Hematopoietic multipotent progenitor cell (in vitro differentiated cells): ENCODE measurements at regions not wholly inside any gene's neighbourhood (a gene's known extent, or its start where the extent isn't known, plus 50 kb on each side); places are given as distances from the start of the nearest gene placed in this dataset.

Experiments used
- DNase-seq, 3 donors: peaks; one replicate each; pipeline ENCODE4 v3.0.0-alpha.2; 2011 to 2015; ENCODE audit warnings: low read depth in 2 of 3, low spot score in 2 of 3

GRCh38 chr7:94261067-94261466 lies 133.6 kb upstream of the COL1A2 start:
- peak in 1 of 3 donors; percentile 46 for DNase-seq

- no peak for DNase-seq
These were observed 129.9 kb upstream of the COL1A2 start for GRCh38 chr7:94264756-94265155.

GRCh38 chr7:94265456-94265855 lies 129.2 kb upstream of the COL1A2 start:
- DNase-seq: no peak

GRCh38 chr7:94266238-94266644 lies 128.5 kb upstream of the COL1A2 start:
- DNase-seq: no peak

- no peak for DNase-seq
These were observed 123.9 kb upstream of the COL1A2 start for GRCh38 chr7:94270772-94271171.

GRCh38 chr7:94272821-94273583 lies 121.7 kb upstream of the COL1A2 start:
- DNase-seq: no peak

- DNase-seq: no peak
These were observed 119.9 kb upstream of the COL1A2 start for GRCh38 chr7:94274828-94275227.

- no peak for DNase-seq
These were observed 118.7 kb upstream of the COL1A2 start for GRCh38 chr7:94276027-94276426.

- peak in 2 of 3 donors; percentile 35 to 60 for DNase-seq
These were observed 117.9 kb upstream of the COL1A2 start for GRCh38 chr7:94276795-94277194.

- DNase-seq: no peak
These were observed 117.5 kb upstream of the COL1A2 start for GRCh38 chr7:94277236-94277635.

GRCh38 chr7:94280851-94281250 lies 113.8 kb upstream of the COL1A2 start:
- no peak for DNase-seq

- DNase-seq: no peak
These were observed 110.6 kb upstream of the COL1A2 start for GRCh38 chr7:94284104-94284503.

GRCh38 chr7:94286111-94286510 lies 108.6 kb upstream of the COL1A2 start:
- DNase-seq: no peak

- DNase-seq: no peak
These were observed 106.6 kb upstream of the COL1A2 start for GRCh38 chr7:94288096-94288495.

GRCh38 chr7:94289071-94289470 lies 105.6 kb upstream of the COL1A2 start:
- peak in 2 of 3 donors; percentile 5 to 13 for DNase-seq

- no peak for DNase-seq
These were observed 100.1 kb upstream of the COL1A2 start for GRCh38 chr7:94294471-94295131.

- no peak for DNase-seq
These were observed 98.8 kb upstream of the COL1A2 start for GRCh38 chr7:94295850-94296249.

- no peak for DNase-seq
These were observed 97.8 kb upstream of the COL1A2 start for GRCh38 chr7:94296881-94297280.

- no peak for DNase-seq
These were observed 97.3 kb upstream of the COL1A2 start for GRCh38 chr7:94297397-94297838.

GRCh38 chr7:94298943-94299342 lies 95.8 kb upstream of the COL1A2 start:
- no peak for DNase-seq

GRCh38 chr7:94300176-94300835 lies 94.4 kb upstream of the COL1A2 start:
- DNase-seq: no peak
